Adrenal gland (tissue), 9 donors: ENCODE measurements at regions not wholly inside any gene's neighbourhood (a gene's known extent, or its start where the extent isn't known, plus 50 kb on each side); places are given as distances from the start of the nearest gene placed in this dataset.

ENCODE experiments used
- DNase-seq, 7 donors: peaks; one replicate each; pipeline ENCODE4 v3.0.0-alpha.2; 2019 to 2020
- H3K27ac ChIP-seq, 5 donors: fragments of 200-600 bp; sonication (generic) in 4 of 5; 1 replicate in 3 of 5; 2 replicates in 2 of 5; pipeline versions ENCODE4 v1.5.1 to v1.8.0; 2016 to 2020; ENCODE audit warnings: mild to moderate bottlenecking in 1 of 5
- H3K27me3 ChIP-seq: fragments of 200-600 bp; 2 replicates; pipeline ENCODE4 v1.8.0; 2021
- H3K36me3 ChIP-seq, 2 donors: fragments of 200-600 bp; replicated peaks in 1 of 2; 1 replicate in 1 of 2; 2 replicates in 1 of 2; pipeline versions ENCODE4 v1.5.1 to v1.8.0; 2018 to 2022
- H3K4me1 ChIP-seq, 2 donors: fragments of 200-600 bp; replicated peaks in 1 of 2; 1 replicate in 1 of 2; 2 replicates in 1 of 2; pipeline versions ENCODE4 v1.5.1 to v1.8.0; 2018 to 2021
- H3K4me3 ChIP-seq, 4 donors: fragments of 200-600 bp; sonication (generic) in 3 of 4; one replicate each; pipeline ENCODE4 v1.5.1; 2016 to 2018
- H3K9me3 ChIP-seq, 3 donors: fragments of 200-600 bp; sonication (generic) in 1 of 3; replicated peaks in 1 of 3; 1 replicate in 2 of 3; 2 replicates in 1 of 3; pipeline versions ENCODE4 v1.5.1 to v1.8.0; 2016 to 2021
- CTCF ChIP-seq, 6 experiments: fragments of 450-650 bp in 4 of 6; fragments of 200-600 bp in 2 of 6; sonication (generic) in 1 of 6; IDR thresholded peaks; 1 replicate in 5 of 6; 2 replicates in 1 of 6; pipeline versions ENCODE4 v1.5.1 to v1.8.0; 2016 to 2021; ENCODE audit warnings: antibody characterized with exemption in 6 of 6, mild to moderate bottlenecking in 2 of 6, moderate library complexity in 1 of 6
- POLR2A ChIP-seq, 2 donors: fragments of 450-650 bp; IDR thresholded peaks; one replicate each; pipeline ENCODE4 v1.6.1; 2017; ENCODE audit warnings: antibody characterized with exemption in 2 of 2, mild to moderate bottlenecking in 2 of 2, moderate library complexity in 1 of 2
- WGBS, 4 donors: extraction: QIAGEN DNeasy Blood & Tissue Kit in 2 of 4; methylation state at CpG; one replicate each; pipeline versions ENCODE4 v1.1.5 to v1.1.7; 2013 to 2017; 5-methylcytosine and 5-hydroxymethylcytosine counted together
- intact Hi-C, 2 donors: fragments of 100-400 bp; cut with DNase I; formaldehyde crosslinking; loops; one replicate each; pipeline versions ENCODE4 v1.14.1 to v1.15.0; 2022 to 2023
- donor health status: healthy with polysubstance abuse.
- donor health status: Bipolar disorder and iron deficiency.
- donor health status: DM: yes; HTN: yes; CAD: no.
- donor health status: DM: no; HTN: no; CAD: no.
- donor health status: DM: no; HTN: no; CAD: no.

GRCh38 chr14:41096131-41096530 is 510.5 kb upstream of the LRFN5 start:
- Histone ChIP-seq H3K27ac (no peak overlapping the region), H3K27me3 (no peaks in the 10 kb centered on the region), H3K4me3 (no peak overlapping the region), H3K4me1 (no peaks in the 10 kb centered on the region), H3K9me3 (no peaks in the 10 kb centered on the region), H3K36me3 (no peaks in the 10 kb centered on the region)
- 65 to 80% (median 73%) methylated on average over 4 of the region's 4 CpGs for WGBS, 4 donors
- no peak for TF ChIP-seq CTCF (IDR thresholded peaks at IDR 0.05)
- no peak for TF ChIP-seq POLR2A (IDR thresholded peaks at IDR 0.05)
- DNase-seq = no peak
- intact Hi-C loops = no loop called here

- no peak for DNase-seq
- H3K4me1 ChIP-seq = no peaks in the 10 kb centered on the region
- H3K4me3 ChIP-seq = no peak overlapping the region
- no peaks in the 10 kb centered on the region for H3K36me3 ChIP-seq
- H3K27ac ChIP-seq = no peak overlapping the region
- H3K9me3 ChIP-seq = peaks cover 0 to 6% (median 0%) of the 10 kb centered on the region in 3 donors
- intact Hi-C loops = no loop called here
- 72 to 93% (median 81%) methylated on average over 3 of the region's 3 CpGs for WGBS, 4 donors
- no peak for TF ChIP-seq CTCF (IDR thresholded peaks at IDR 0.05)
- TF ChIP-seq POLR2A (IDR thresholded peaks at IDR 0.05) = no peak
- H3K27me3 ChIP-seq = no peaks in the 10 kb centered on the region
Observed at GRCh38 chr14:41087056-41087455, 519.6 kb upstream of the LRFN5 start.

DNA sequence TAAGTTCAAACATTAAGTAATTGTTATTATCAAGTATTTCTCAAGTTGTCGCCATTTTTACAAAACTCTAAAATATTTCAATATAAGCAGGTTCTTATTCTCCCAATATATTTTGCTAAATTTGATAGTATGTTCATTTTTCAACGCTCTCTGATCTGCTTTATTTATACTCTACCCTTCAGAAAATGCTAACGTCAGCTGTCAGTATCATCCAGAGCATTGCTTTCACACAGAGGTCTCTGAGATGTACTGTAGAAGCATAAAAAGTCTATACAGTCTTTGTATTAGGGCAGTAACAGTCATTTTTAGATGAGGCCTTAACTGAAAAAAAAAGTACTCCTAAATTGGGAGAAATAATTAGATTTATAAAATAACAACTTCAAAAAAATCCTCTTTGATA is 533.1 kb upstream of the LRFN5 start:
- WGBS, 4 donors = 59 to 78% (median 65%) methylated on average over 3 of the region's 3 CpGs
- no peaks in the 10 kb centered on the region for H3K27me3 ChIP-seq
- no peaks in the 10 kb centered on the region for H3K4me1 ChIP-seq
- H3K27ac ChIP-seq = no peak overlapping the region
- TF ChIP-seq POLR2A (IDR thresholded peaks at IDR 0.05) = no peak
- intact Hi-C loops = no loop called here
- DNase-seq = no peak
- H3K9me3 ChIP-seq = no peaks in the 10 kb centered on the region
- H3K36me3 ChIP-seq = no peaks in the 10 kb centered on the region
- H3K4me3 ChIP-seq = no peak overlapping the region

- H3K4me3 ChIP-seq = no peak overlapping the region
Observed at GRCh38 chr14:41072776-41073175, 533.9 kb upstream of the LRFN5 start.

More at GRCh38 chr14:41072776-41073175, 533.9 kb upstream of the LRFN5 start:
- Histone ChIP-seq H3K9me3 (no peaks in the 10 kb centered on the region), H3K27me3 (no peaks in the 10 kb centered on the region), H3K36me3 (no peaks in the 10 kb centered on the region), H3K4me1 (no peaks in the 10 kb centered on the region), H3K27ac (no peak overlapping the region)
- DNase-seq = no peak
- TF ChIP-seq POLR2A (IDR thresholded peaks at IDR 0.05) (no peak), CTCF (IDR thresholded peaks at IDR 0.05) (no peak)
- intact Hi-C loops = no loop called here
